ENCODE measurements at regions not wholly inside any gene's neighbourhood (a gene's known extent, or its start where the extent isn't known, plus 50 kb on each side); places are given as distances from the start of the nearest gene placed in this dataset.
"Not testable (repeated sequence)": the region's sequence is repeated elsewhere in the genome, so short reads cannot be mapped to it uniquely, and the experiment has no call there.

GRCh38 chr5:106254784-106255183 is 1416.0 kb downstream of the EFNA5 start:
- H3K9ac ChIP-seq: no peak overlapping the region
- H3K27me3 ChIP-seq (ENCODE audit: insufficient read depth): no peaks in the 10 kb centered on the region
- H3K27ac ChIP-seq (ENCODE audit: low read depth in 2 of 2, low read length in 1 of 2): no peak overlapping the region
- no peak overlapping the region for H3K4me3 ChIP-seq (ENCODE audit: low read depth in 2 of 2, low read length in 1 of 2)
- no peak for DNase-seq
- no peaks in the 10 kb centered on the region for H3K36me3 ChIP-seq (replicated peaks in 1 of 2; ENCODE audit: control insufficient read depth in 1 of 2, insufficient read depth in 2 of 2, low read length in 1 of 2)
- peaks cover 3% of the 10 kb centered on the region; the same call in 1 of the 2 replicates for H3K9me2 ChIP-seq
- no peak overlapping the region for H2AFZ ChIP-seq (ENCODE audit: low read depth)
- H3K4me2 ChIP-seq: no peak overlapping the region
- H3K79me2 ChIP-seq (ENCODE audit: insufficient read depth): no peaks in the 10 kb centered on the region
- H3F3A ChIP-seq (replicated peaks; ENCODE audit: insufficient read depth): peaks cover 8% of the 10 kb centered on the region
- POLR2A ChIA-PET: no interaction called here
- TF ChIP-seq EP300 (IDR thresholded peaks at IDR 0.05; ENCODE audit: borderline replicate concordance in 1 of 2, low read depth in 1 of 2, low read length in 1 of 2) (no peak), ZBTB33 (IDR thresholded peaks at IDR 0.05; ENCODE audit: borderline replicate concordance, low read depth) (no peak), CTCF (IDR thresholded peaks at IDR 0.05) (no peak), GATA2 (CRISPR knock-in tag; IDR thresholded peaks at IDR 0.05) (no peak), RFX5 (IDR thresholded peaks at IDR 0.05; ENCODE audit: low read length) (no peak), JUND (IDR thresholded peaks at IDR 0.05) (no peak), PBX3 (IDR thresholded peaks at IDR 0.05) (no peak), MXI1 (IDR thresholded peaks at IDR 0.05; ENCODE audit: low read depth, low read length) (no peak)
- H4K20me1 ChIP-seq (ENCODE audit: insufficient read depth): no peaks in the 10 kb centered on the region
- H3K9me3 ChIP-seq: no peaks in the 10 kb centered on the region
- CTCF ChIA-PET: interaction anchor here (0.5 kb wide), 1 partner anchor 12 kb away, joined by 3 read pairs; no protein-coding TSS in a partner anchor
- 57% methylated on average over 1 of the region's 1 CpG for WGBS (ENCODE audit: low lambda C conversion rate)
- no peaks in the 10 kb centered on the region for H3K4me1 ChIP-seq (ENCODE audit: control insufficient read depth in 1 of 2, insufficient read depth in 2 of 2, low read depth in 1 of 2, low read length in 1 of 2)

GRCh38 chr5:106246044-106246745 is 1424.5 kb downstream of the EFNA5 start:
- H3K9ac ChIP-seq; H3K36me3 ChIP-seq (replicated peaks in 1 of 2; ENCODE audit: control insufficient read depth in 1 of 2, insufficient read depth in 2 of 2, low read length in 1 of 2); CTCF ChIA-PET; H3K79me2 ChIP-seq (ENCODE audit: insufficient read depth); H3K4me2 ChIP-seq; H3K9me3 ChIP-seq; H4K20me1 ChIP-seq (ENCODE audit: insufficient read depth); DNase-seq; H3K27ac ChIP-seq (ENCODE audit: low read depth in 2 of 2, low read length in 1 of 2); H3K27me3 ChIP-seq (ENCODE audit: insufficient read depth); H3F3A ChIP-seq (replicated peaks; ENCODE audit: insufficient read depth); H3K9me2 ChIP-seq; H2AFZ ChIP-seq (ENCODE audit: low read depth); POLR2A ChIA-PET; H3K4me1 ChIP-seq (ENCODE audit: control insufficient read depth in 1 of 2, insufficient read depth in 2 of 2, low read depth in 1 of 2, low read length in 1 of 2); H3K4me3 ChIP-seq (ENCODE audit: low read depth in 2 of 2, low read length in 1 of 2): not testable (repeated sequence)
- WGBS (ENCODE audit: low lambda C conversion rate): 95% methylated on average over 30 of the region's 46 CpGs
